Embryonic facial prominence (tissue), 1 donor: ENCODE measurements at regions not wholly inside any gene's neighbourhood (a gene's known extent, or its start where the extent isn't known, plus 50 kb on each side); places are given as distances from the start of the nearest gene placed in this dataset.
A peak's percentile ranks its signal among the peaks of the same experiment; 100 is the strongest.

Experiments
- DNase-seq: peaks from one replicate; pipeline ENCODE4 v3.0.0-alpha.2; 2016; ENCODE audit errors: extremely low spot score

- DNase-seq = no peak
These were observed 441.5 kb upstream of the RARB start for GRCh38 chr3:24986612-24987011.

GRCh38 chr3:24999357-24999756, 428.7 kb upstream of the RARB start:
- no peak for DNase-seq

- DNase-seq = peak; percentile 27
These were observed 427.0 kb upstream of the RARB start for GRCh38 chr3:25000971-25001591.

GRCh38 chr3:25002052-25002451, 426.0 kb upstream of the RARB start:
- DNase-seq = no peak

- DNase-seq = no peak
These were observed 419.9 kb upstream of the RARB start for GRCh38 chr3:25007974-25008658.

- no peak for DNase-seq
These were observed 418.4 kb upstream of the RARB start for GRCh38 chr3:25009665-25010064.

GRCh38 chr3:25015599-25015998, 412.5 kb upstream of the RARB start:
- no peak for DNase-seq

GRCh38 chr3:25018909-25019308, 409.2 kb upstream of the RARB start:
- no peak for DNase-seq

GRCh38 chr3:25019506-25019905, 408.6 kb upstream of the RARB start:
- DNase-seq = no peak

GRCh38 chr3:25021816-25022215, 406.2 kb upstream of the RARB start:
- no peak for DNase-seq

GRCh38 chr3:25023876-25024275, 404.2 kb upstream of the RARB start:
- no peak for DNase-seq

- DNase-seq = no peak
These were observed 402.8 kb upstream of the RARB start for GRCh38 chr3:25025236-25025635.

GRCh38 chr3:25027650-25028049, 400.4 kb upstream of the RARB start:
- no peak for DNase-seq

- no peak for DNase-seq
These were observed 398.2 kb upstream of the RARB start for GRCh38 chr3:25029820-25030219.

- DNase-seq = no peak
These were observed 395.7 kb upstream of the RARB start for GRCh38 chr3:25032344-25032743.

- no peak for DNase-seq
These were observed 394.5 kb upstream of the RARB start for GRCh38 chr3:25033407-25034029.

GRCh38 chr3:25035526-25035925, 392.5 kb upstream of the RARB start:
- DNase-seq = no peak

- peak; percentile 12 for DNase-seq
These were observed 391.4 kb upstream of the RARB start for GRCh38 chr3:25036633-25037032.

GRCh38 chr3:25037049-25037547, 391.0 kb upstream of the RARB start:
- peak; percentile 70 for DNase-seq

- DNase-seq = no peak
These were observed 389.8 kb upstream of the RARB start for GRCh38 chr3:25038271-25038670.

GRCh38 chr3:25038922-25039321, 389.1 kb upstream of the RARB start:
- DNase-seq = peak; percentile 57

GRCh38 chr3:25040748-25041147, 387.3 kb upstream of the RARB start:
- DNase-seq = no peak
